ENCODE measurements at regions not wholly inside any gene's neighbourhood (a gene's known extent, or its start where the extent isn't known, plus 50 kb on each side); places are given as distances from the start of the nearest gene placed in this dataset.
A peak's percentile ranks its signal among the peaks of the same experiment; 100 is the strongest.

DNA sequence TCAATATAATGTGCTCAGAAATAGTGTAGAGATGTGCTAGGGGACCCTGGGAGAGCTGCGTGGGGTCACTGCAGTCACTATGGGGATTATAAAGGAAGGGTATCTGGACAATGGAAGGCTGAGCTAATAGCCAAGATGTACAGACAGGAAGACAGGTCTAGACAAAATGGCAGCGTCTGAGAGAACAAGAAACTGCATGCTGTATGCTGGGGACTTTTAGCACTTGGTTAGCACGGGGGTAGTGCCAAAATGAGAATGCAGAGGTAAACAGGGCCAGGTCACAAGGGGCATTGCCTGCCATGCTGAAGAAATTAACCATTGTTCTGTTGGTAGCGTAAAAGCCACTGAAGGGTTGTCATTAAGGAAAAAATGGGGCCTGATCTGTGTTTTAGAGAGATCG is 308.2 kb downstream of the EMP1 start:
- no peak for TF ChIP-seq POLR2A (IDR thresholded peaks at IDR 0.05)
- TF ChIP-seq, protein P1, sequence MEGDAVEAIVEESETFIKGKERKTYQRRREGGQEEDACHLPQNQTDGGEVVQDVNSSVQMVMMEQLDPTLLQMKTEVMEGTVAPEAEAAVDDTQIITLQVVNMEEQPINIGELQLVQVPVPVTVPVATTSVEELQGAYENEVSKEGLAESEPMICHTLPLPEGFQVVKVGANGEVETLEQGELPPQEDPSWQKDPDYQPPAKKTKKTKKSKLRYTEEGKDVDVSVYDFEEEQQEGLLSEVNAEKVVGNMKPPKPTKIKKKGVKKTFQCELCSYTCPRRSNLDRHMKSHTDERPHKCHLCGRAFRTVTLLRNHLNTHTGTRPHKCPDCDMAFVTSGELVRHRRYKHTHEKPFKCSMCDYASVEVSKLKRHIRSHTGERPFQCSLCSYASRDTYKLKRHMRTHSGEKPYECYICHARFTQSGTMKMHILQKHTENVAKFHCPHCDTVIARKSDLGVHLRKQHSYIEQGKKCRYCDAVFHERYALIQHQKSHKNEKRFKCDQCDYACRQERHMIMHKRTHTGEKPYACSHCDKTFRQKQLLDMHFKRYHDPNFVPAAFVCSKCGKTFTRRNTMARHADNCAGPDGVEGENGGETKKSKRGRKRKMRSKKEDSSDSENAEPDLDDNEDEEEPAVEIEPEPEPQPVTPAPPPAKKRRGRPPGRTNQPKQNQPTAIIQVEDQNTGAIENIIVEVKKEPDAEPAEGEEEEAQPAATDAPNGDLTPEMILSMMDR (IDR thresholded peaks at IDR 0.05): no peak
- WGBS, 2 donors (ENCODE audit: low coverage in 1 of 2): 87 to 89% methylated on average over 3 to 5 of the region's 5 CpGs
- no peak overlapping the region for H3K27ac ChIP-seq
- H3K4me1 ChIP-seq: no peaks in the 10 kb centered on the region
- H3K9me3 ChIP-seq: no peaks in the 10 kb centered on the region
- H3K36me3 ChIP-seq: no peaks in the 10 kb centered on the region
- H3K27me3 ChIP-seq: no peaks in the 10 kb centered on the region
- H3K4me3 ChIP-seq: no peak overlapping the region
- ATAC-seq: no peak

DNA sequence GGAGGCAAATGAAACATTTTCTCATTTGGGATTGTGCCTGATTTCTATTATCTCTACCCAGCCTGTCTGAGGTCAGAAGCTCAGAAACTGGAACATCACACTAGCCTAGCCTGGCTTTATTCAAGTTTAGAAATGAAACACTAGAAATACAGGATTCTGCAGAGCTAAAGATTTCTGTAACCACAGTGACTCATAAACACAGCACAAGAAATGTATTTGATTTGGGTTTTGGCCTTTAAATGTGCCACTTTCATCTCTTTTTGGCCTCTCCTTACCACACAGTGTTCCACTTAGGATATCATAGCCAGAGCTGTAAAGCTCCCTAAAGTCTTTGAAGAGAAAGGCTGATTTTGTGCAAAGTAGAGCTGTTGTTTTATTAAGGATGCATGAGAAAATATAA is 307.5 kb downstream of the EMP1 start:
- TF ChIP-seq EP300 (IDR thresholded peaks at IDR 0.05) (no peak), POLR2A (IDR thresholded peaks at IDR 0.05) (no peak), POLR2AphosphoS5 (IDR thresholded peaks at IDR 0.05) (no peak)
- TF ChIP-seq, protein P1 (IDR thresholded peaks at IDR 0.05): no peak
- H3K4me1 ChIP-seq: no peaks in the 10 kb centered on the region
- no peak overlapping the region for H3K27ac ChIP-seq
- no peaks in the 10 kb centered on the region for H3K36me3 ChIP-seq
- no peak overlapping the region for H3K4me3 ChIP-seq
- no peaks in the 10 kb centered on the region for H3K27me3 ChIP-seq
- ATAC-seq: no peak
- no peaks in the 10 kb centered on the region for H3K9me3 ChIP-seq

DNA sequence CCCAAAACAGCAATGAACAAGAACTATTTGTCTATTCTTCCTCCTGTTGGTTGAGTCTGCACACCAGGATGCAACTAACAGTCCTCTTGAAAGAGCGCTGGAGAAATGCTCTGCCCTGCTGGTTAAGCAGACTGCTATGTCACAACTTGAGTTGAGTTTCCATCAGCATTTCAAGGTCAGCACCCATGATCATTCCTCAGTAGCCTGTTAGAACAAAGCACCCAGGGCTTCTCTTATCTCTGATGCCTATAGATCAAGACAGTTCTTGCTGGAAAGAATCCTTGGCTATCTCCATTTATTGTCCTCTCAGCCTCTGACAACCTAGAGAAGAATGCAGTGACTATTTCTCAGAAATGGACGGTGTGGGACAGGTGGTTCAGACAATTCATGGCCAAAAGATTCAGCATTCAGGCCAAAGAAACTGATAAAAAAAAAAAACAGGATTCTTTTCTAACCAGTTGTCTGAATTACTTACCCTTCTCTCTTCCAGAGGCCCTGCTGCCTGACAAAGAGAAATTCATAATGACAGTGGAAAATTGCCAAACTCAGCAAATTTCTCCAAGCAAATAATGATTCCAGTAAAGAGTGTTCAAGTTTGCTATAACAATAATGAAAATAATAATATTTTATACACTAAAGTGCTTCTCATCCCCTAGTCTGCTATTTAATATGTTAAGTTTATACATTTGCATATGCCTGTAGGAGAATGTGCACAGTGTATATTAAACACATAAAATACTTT is 306.7 kb downstream of the EMP1 start:
- WGBS, 2 donors (ENCODE audit: low coverage in 1 of 2): 57 to 67% methylated on average over 1 to 2 of the region's 2 CpGs

DNA sequence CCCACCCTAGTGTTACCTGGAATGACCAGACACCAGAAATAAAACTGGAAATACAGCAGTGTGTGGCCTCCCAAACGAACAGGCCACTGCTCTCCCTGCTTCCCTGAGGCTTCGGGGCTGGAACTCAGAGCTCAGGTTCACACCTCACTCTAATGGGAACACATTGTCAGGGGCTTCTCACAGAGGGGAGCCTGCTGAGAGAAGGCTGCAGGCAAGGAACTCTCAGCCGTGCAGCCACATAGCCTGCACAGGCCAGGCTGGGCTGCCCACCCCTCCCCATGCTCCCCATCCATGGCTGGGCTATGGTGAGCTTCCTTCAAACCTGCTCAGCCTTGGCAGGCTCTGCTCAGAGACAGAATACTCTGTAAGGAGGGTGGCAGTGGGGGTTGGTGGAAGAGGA is 302.5 kb downstream of the EMP1 start:
- Histone ChIP-seq H3K4me1 (no peaks in the 10 kb centered on the region), H3K27ac (no peak overlapping the region), H3K27me3 (no peaks in the 10 kb centered on the region), H3K36me3 (no peaks in the 10 kb centered on the region), H3K4me3 (no peak overlapping the region), H3K9me3 (no peaks in the 10 kb centered on the region)
- no CpG with 5 or more reads among the region's 3 CpGs for WGBS, 2 donors (ENCODE audit: low coverage in 1 of 2)
- ATAC-seq: peak; percentile 10
- TF ChIP-seq POLR2A (IDR thresholded peaks at IDR 0.05) (no peak), EP300 (IDR thresholded peaks at IDR 0.05) (no peak), POLR2AphosphoS5 (IDR thresholded peaks at IDR 0.05) (no peak)
- TF ChIP-seq, protein P1 (IDR thresholded peaks at IDR 0.05): no peak

More for the DNA sequence above, 306.7 kb downstream of the EMP1 start:
- Histone ChIP-seq H3K4me1 (no peaks in the 10 kb centered on the region), H3K36me3 (no peaks in the 10 kb centered on the region), H3K9me3 (no peaks in the 10 kb centered on the region), H3K27ac (no peak overlapping the region), H3K27me3 (no peaks in the 10 kb centered on the region), H3K4me3 (no peak overlapping the region)
- TF ChIP-seq EP300 (IDR thresholded peaks at IDR 0.05) (no peak), POLR2AphosphoS5 (IDR thresholded peaks at IDR 0.05) (no peak)
- ATAC-seq: no peak

DNA sequence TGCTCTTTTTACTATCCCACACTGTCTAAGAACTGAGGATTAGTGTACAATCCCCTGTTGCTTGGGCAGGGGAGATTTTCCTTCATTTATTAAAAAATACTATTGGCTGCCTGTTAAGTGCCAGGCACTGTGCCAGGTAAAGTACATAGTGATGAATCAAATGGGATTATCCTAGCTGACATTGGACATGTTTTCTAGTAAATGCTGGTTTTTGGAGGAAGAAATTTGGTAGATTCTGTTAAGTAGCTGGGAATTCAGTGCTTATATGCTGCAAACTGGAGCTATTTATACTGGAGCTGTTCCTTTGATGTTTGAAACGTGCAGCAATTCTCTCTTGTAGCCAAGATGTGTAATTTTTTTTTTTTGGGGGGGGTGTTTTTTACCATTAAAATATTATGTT is 299.6 kb downstream of the EMP1 start:
- TF ChIP-seq POLR2AphosphoS5 (IDR thresholded peaks at IDR 0.05) (no peak), POLR2A (IDR thresholded peaks at IDR 0.05) (no peak), EP300 (IDR thresholded peaks at IDR 0.05) (no peak)
- TF ChIP-seq, protein P1 (IDR thresholded peaks at IDR 0.05): no peak
- ATAC-seq: no peak
- WGBS, 2 donors (ENCODE audit: low coverage in 1 of 2): 13 to 44% methylated on average over 1 of the region's 1 CpG
- H3K27ac ChIP-seq: no peak overlapping the region
- no peaks in the 10 kb centered on the region for H3K4me1 ChIP-seq
- no peaks in the 10 kb centered on the region for H3K27me3 ChIP-seq
- no peaks in the 10 kb centered on the region for H3K9me3 ChIP-seq
- H3K36me3 ChIP-seq: no peaks in the 10 kb centered on the region
- H3K4me3 ChIP-seq: no peak overlapping the region
